ENCODE measurements at regions not wholly inside any gene's neighbourhood (a gene's known extent, or its start where the extent isn't known, plus 50 kb on each side); places are given as distances from the start of the nearest gene placed in this dataset.

DNA sequence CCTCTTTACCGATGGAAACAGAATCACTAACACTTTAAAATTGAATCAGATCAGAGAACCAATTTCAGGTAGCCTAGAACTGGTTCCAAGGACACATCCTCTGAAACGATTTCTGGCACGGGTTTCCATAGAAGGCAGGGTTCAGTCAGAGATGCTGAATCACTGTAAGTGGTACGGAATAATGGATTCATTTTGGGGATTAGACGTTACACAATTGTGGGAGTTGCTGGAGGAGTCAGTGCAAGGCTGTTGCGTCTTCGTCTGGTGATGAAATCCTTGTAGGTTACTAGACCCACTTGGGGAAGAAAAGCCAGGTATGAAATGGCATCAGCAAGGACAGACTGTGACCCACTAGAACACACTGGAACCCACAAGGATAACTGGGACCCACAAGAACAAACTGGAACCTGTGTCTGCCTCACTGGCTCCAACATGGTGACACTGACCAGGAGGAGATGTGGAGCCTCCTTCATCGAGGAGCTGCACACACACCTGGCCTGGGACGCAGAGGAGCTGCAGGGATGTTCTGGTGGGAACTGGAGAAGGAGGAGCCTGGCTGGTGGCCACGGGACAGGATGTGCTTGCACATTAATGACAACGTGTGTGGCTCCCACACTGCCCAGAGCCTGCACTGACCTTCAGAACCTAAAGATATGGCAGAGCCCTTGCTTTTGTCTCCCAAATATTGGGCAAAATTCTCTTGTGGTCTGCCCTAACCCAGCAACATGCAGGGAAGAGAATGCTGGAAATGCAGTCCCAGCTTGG is 105.1 kb downstream of the TRAPPC11 start:
- no peak for TF ChIP-seq POLR2A (IDR thresholded peaks at IDR 0.05)
- TF ChIP-seq POLR2AphosphoS5 (IDR thresholded peaks at IDR 0.05; ENCODE audit: insufficient read depth in 1 of 2, low read depth in 1 of 2) = peak in 1 of 2 donors; percentile 73
- TF ChIP-seq, protein P1, sequence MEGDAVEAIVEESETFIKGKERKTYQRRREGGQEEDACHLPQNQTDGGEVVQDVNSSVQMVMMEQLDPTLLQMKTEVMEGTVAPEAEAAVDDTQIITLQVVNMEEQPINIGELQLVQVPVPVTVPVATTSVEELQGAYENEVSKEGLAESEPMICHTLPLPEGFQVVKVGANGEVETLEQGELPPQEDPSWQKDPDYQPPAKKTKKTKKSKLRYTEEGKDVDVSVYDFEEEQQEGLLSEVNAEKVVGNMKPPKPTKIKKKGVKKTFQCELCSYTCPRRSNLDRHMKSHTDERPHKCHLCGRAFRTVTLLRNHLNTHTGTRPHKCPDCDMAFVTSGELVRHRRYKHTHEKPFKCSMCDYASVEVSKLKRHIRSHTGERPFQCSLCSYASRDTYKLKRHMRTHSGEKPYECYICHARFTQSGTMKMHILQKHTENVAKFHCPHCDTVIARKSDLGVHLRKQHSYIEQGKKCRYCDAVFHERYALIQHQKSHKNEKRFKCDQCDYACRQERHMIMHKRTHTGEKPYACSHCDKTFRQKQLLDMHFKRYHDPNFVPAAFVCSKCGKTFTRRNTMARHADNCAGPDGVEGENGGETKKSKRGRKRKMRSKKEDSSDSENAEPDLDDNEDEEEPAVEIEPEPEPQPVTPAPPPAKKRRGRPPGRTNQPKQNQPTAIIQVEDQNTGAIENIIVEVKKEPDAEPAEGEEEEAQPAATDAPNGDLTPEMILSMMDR (IDR thresholded peaks at IDR 0.05) = no peak

All from vagina (tissue), 2 donors.